ENCODE measurements at regions not wholly inside any gene's neighbourhood (a gene's known extent, or its start where the extent isn't known, plus 50 kb on each side); places are given as distances from the start of the nearest gene placed in this dataset.

GRCh38 chr12:103012884-103013283 is 55.4 kb downstream of the ASCL1 start:
- no peak for TF ChIP-seq CTCF (IDR thresholded peaks at IDR 0.05)
- no peak for TF ChIP-seq EZH2phosphoT487 (IDR thresholded peaks at IDR 0.05)
- no peak for TF ChIP-seq EZH2 (IDR thresholded peaks at IDR 0.05)
